8988T (cell line): ENCODE measurements at regions not wholly inside any gene's neighbourhood (a gene's known extent, or its start where the extent isn't known, plus 50 kb on each side); places are given as distances from the start of the nearest gene placed in this dataset.

Source experiments
- DNase-seq: peaks from one replicate; pipeline ENCODE4 v3.0.0; 2011

DNA sequence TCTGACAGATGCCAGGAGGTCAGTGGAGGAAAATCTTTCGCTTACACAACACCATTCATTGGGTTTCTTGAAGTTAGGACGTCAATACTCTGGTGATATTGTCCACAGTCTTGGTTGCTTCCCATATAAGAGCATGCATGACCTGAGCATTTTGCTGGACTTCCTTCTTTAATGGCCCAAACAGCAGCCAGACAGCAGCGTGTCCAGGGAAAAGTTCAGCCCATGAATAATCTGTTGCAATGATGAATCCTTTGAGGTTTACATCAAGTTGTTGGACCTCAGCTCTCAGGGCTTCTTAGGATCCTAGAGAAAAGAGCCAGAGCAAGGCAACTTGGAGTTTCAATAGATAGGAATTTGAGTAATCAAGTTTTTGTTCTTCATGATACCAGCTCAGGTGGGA is 155.6 kb upstream of the MGAT5 start:
- DNase-seq, result no peak

- no peak for DNase-seq
Measured at GRCh38 chr2:134099273-134099672, 154.6 kb upstream of the MGAT5 start.

GRCh38 chr2:134103196-134103595 is 150.7 kb upstream of the MGAT5 start:
- no peak for DNase-seq

DNA sequence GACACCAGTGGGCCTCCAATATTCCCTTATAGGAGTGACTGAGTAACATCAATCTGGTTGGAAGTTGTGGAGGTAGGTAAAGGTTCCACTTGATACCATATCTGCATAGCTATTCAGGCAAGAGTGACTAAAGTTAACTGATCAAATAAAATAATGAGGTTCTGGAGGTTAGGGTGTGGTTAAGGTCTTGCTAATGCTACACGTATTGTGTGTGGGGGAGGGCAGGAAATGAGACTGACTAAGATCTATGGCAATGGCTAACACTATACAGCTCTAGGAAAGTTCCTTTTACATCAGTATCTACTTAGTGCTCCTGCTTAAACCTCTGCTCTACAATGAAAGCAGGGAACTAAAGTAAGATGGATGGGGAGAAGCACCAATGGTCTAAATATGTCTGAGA is 149.1 kb upstream of the MGAT5 start:
- DNase-seq, result no peak

- no peak for DNase-seq
Measured at GRCh38 chr2:134107402-134107801, 146.5 kb upstream of the MGAT5 start.

DNA sequence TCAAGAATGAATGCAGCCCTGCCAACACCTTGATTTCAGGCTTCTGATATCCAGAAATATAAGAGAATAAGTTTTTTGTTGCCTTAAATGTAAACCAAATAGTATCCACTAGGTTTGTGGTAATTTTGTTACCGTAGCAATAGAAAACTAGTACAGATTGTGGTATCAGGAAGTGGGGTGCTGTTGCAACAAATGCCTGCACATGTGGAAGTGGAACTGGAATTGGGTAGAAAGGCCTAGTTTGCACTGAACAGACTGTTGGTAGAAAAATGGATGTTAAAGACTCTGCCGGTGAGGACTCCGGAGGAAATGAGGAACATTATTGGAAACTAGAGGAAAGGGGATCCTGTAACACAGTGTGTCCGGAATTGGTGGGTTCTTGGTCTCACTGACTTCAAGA is 145.8 kb upstream of the MGAT5 start:
- DNase-seq, result no peak

- DNase-seq, result no peak
Measured at GRCh38 chr2:134109246-134109645, 144.6 kb upstream of the MGAT5 start.

GRCh38 chr2:134109725-134110124 is 144.1 kb upstream of the MGAT5 start:
- no peak for DNase-seq

DNA sequence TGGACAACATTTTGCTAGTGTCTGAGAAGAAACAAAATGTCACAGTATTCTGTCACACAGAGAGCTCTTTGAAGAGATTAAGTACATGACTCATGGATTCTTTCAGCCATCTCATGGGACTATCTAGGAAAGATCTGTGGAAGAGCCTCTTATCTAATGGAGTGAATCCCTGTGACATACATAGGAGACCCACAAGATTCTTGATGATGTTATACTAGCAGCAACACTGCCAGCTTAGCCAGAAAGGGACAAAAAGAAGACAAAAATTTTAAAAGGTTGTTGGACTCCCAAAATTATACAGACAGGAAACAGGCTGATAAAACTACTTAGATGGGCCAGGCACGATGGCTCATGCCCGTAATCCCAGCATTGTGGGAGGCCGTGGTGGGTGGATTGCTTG is 143.3 kb upstream of the MGAT5 start:
- DNase-seq, result no peak

DNA sequence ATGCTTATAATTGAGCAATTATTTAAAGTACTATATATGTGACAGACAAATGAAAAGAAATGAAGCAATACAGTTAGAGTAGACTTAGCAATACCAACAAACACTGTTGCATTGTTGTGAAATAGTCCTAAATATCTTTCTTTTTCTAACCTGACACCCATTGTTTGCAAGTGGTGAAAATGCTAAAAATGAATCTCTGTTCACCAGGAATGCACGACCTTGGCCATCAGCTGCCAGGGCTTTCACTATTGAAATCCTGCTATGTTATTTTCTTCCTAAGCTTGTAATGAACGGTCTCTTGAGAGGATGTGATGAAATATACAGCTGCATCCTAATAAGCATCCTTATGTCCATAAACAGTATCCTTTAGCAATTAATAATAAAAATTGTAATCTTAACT is 136.2 kb upstream of the MGAT5 start:
- no peak for DNase-seq

GRCh38 chr2:134118279-134119116 is 135.4 kb upstream of the MGAT5 start:
- peak; percentile 47 for DNase-seq

DNA sequence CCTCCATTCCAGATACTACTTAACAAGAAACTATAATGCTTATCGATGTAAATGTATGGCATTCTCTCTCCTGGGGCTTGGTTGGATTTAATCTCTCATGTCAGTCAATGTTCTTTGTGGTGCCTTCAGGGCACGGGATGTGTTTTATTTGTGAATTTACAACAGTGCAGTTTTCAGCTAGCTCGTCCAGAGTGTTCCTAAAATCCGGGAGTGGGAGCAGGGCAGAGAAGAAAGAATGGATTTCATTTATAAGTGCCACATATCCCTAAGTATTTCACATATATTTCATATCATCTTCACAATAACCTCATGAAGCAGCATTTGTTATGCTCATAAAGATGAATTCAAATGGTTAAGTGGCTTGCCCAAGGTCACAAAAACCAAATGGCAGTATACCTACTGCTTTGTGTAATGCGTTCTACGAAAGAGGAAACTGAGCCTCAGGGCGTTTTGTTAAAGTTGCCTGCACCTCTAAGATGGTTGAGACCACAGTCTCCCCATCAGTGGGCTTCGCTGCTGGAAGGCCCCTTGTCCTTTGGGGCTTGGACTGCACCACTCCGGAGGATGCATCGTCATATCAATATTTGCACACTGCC is 134.7 kb upstream of the MGAT5 start:
- DNase-seq, result no peak

DNA sequence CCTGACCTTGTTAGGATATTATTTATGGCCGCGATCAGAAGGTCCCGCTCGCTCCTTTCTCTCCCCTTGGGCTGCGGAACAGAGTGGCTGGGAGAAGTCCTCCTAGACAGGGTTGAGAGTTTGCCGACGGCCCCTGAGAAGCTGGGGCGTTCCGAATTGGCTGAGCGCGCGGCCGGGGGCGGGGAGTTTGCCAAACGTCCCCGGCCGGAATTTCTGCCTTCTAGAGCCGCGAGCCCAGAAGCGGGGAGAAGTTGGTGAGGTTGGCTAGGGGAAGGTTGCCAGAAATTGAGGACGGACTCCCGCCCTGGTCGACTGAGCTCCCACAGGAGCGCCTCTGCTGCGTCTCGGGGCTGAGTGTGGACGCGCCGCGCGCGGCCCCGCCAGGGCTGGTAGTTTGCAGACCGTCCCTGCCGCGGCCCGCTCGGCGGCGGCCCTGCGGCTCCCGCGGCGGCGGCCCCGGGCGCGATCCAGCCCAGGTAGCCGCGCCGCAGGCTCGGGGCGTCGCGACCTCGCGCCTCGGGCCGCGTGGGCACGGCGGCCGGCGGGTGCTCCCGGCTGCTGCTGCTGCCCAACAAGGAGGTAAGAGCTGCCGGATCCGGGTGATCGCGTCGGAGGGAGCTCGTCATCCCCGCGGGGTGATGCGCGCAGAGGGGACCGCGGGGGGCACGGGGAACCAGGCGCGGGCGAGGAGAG is 134.0 kb upstream of the MGAT5 start:
- DNase-seq, result peak; percentile 93

DNA sequence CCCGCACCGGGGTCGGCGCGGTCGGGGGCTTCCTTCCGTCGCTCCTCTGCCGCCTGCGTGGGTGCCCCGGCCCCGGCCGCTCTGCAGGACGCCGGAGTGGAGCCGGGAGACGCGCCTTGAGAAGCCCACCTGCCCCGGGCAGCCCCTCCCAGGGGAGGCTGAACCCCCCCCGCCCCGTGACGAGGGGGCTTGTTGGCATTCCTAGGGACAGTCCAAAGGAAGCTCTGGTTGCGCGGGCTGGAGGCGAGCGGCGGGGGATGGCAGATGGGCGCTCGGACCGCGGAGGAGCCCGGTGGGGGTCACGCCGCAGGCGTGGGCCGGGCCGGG is 133.5 kb upstream of the MGAT5 start:
- no peak for DNase-seq

DNA sequence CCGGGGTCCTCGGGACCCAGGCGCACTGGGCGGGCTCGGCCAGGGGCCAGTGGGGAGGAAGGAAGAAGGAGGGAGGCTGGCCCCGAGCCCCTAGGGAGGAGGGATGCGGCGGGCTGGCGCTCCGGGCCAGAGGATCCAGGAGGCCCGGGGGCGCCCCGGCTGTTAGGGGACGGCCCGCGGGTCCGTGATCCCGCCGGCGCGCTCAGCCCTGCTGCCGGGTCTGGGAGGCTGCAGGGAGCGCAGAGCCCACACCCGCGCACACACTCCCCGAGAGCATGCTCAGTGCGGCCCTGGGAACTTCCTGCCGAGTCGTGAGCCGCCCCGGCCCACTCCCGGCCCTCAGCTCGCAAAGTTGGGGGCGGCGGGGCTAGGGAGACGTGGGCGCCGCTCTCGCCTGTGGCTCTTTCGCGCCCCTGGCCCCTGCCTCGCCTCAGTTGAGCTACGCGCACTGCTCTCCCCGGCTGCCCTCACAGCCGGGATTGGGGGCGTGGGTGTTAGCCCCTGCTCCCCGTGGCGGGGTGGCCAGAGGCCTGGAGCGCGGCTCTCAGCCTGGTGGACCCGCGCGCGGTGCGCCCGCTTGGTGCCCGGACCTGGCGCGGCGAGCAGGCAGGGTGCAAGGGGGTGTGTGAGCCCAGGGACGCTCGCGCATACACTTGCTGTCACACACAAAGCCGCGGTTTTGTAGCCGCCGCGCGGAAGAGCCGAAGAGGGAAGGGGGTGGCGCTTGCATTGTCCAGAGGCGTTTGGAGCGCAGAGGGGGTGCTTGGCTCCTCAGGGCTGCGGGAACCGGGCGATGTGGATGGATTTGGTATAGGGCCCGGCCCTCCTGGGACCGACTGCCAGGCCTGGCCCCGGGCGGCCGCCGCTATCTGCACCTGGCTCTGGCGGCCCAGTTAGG is 132.9 kb upstream of the MGAT5 start:
- DNase-seq, result peak; percentile 78

GRCh38 chr2:134122610-134123009 is 131.3 kb upstream of the MGAT5 start:
- DNase-seq, result peak; percentile 53

- DNase-seq, result no peak
Measured at GRCh38 chr2:134123332-134123731, 130.5 kb upstream of the MGAT5 start.

DNA sequence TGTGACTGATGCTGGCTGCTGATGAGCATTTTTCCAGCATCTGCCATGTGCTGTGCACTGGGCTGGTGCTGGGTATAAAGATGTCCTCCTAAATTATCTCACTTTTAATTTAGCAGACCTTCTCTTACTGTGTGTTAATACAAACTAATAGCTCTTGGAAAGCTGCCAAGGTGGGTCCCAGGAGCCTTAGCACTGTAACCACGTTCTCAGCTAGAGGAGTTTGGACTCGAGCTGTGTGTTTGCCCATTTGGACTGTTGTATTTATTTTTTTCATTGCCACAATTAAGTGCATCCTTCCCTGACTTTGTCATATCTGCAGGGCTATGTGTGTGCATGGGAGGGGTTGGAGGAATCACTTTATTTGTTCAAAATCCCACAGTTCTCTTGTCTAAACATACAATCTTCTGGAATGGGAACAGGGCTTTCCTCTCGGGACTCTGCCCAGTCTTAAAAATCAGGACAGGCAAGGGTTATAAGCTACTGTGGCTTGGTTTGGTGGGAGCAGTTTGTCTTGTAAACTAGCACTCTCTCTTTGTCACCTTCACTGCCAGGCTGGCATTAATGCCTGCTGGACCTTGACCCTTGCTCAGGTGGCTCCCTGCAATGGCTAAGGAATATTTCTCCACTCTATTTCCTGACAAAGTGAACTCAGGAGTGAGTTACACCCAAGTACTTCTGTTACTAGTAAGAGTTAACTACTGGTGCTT is 129.7 kb upstream of the MGAT5 start:
- no peak for DNase-seq

GRCh38 chr2:134127496-134127895 is 126.4 kb upstream of the MGAT5 start:
- no peak for DNase-seq

DNA sequence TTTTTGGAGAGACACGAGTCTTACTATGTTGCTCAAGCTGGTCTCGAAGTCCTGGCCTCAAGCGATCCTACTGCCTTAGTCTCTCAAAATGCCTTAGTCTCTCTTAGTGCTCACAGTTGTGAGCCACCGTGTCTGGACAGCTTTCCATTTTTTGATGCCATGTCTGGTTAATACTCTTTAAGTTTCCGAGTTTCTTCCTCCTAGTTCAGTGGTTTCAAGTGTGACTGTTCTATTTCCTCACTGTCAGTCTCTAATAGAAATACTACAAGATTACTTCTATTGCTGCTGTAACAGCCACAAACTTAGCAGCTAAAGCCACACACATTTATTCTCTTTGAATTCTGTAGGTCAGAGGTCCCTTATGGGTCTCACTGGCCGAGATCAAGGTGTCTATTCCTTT is 125.1 kb upstream of the MGAT5 start:
- no peak for DNase-seq

GRCh38 chr2:134129900-134130537 is 123.9 kb upstream of the MGAT5 start:
- no peak for DNase-seq
